ENCODE measurements at regions not wholly inside any gene's neighbourhood (a gene's known extent, or its start where the extent isn't known, plus 50 kb on each side); places are given as distances from the start of the nearest gene placed in this dataset.
"Not testable (repeated sequence)": the region's sequence is repeated elsewhere in the genome, so short reads cannot be mapped to it uniquely, and the experiment has no call there.

DNA sequence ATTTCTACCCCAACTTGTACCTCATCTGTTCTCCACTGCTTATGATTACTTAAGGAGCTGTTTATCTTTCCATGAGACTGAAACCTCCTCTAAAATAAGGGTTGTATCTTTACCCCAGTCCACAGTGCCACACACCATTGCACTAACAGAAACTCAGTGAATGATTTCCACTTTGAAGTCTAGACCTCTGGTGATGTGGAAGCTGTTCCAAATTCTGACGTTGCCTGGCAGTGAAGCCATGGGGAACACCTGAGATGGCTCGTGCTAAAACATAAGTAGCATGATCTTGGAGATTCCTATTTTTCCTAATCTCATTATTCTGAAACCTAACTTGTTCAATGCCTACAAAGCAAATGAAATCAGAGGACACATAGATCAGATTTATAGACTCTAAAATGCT, 583.2 kb downstream of the EBF1 start:
- no peak for DNase-seq (ENCODE audit: low read depth)

- DNase-seq (ENCODE audit: low read depth): no peak
Measured at GRCh38 chr5:158514986-158515359, 584.7 kb downstream of the EBF1 start.

DNA sequence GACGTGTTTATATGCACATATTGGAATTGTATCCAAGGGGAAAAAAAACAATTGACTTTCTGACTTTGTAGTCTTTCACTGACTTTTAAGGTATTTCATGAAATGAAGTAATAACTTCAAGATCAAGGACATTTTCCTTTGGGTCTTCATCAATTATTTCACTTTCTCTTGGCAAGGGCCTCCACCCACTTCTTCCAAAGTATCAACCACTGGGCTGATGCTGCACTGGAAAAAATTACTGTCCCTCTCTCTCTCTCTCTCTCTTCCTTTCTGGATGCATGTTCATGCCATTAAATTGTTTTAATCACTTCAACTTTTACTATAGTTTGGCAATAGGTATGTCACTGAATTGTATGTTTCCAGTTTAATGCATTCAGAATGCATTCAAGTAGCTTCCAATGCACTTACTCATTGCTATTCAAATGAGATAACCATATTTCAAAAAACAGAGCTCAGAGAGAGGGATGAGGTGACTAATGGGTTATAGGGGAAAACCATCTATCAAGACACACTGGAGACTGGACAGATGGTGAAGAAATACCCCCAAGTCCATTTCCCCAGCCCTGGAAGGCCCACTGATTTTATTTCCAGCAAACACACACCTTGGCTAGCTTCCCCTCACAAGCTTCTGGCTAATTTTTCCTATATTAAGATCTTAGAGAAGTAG, 585.3 kb downstream of the EBF1 start:
- DNase-seq (ENCODE audit: low read depth): no peak

GRCh38 chr5:158513490-158514318, 586.0 kb downstream of the EBF1 start:
- DNase-seq (ENCODE audit: low read depth): no peak

GRCh38 chr5:158511454-158511853, 588.3 kb downstream of the EBF1 start:
- no peak for DNase-seq (ENCODE audit: low read depth)

- no peak for DNase-seq (ENCODE audit: low read depth)
Measured at GRCh38 chr5:158510479-158510878, 589.2 kb downstream of the EBF1 start.

- no peak for DNase-seq (ENCODE audit: low read depth)
Measured at GRCh38 chr5:158506648-158507047, 593.1 kb downstream of the EBF1 start.

DNA sequence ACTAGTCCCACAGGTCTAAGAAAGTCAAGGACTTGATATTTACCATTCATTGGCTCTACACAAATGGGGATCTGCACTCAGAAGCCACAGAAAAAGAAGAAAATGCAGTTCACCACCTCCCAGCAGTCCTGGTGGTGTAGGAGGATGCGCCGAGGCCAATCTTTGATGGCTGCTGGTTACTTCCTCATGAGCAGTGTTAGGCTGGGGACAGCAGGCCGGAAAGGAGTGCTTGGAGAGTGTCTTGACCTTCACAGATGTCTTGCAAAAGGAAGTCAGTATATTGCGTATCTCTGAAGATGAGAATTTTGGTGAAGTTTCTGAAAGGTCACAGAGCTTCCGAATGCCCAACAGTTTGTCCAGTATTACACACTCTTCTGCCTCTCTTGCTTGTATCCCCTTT, 597.0 kb downstream of the EBF1 start:
- no peak for DNase-seq (ENCODE audit: low read depth)

- DNase-seq (ENCODE audit: low read depth): no peak
Measured at GRCh38 chr5:158499892-158500418, 599.8 kb downstream of the EBF1 start.

- DNase-seq (ENCODE audit: low read depth): no peak
Measured at GRCh38 chr5:158499075-158499891, 600.4 kb downstream of the EBF1 start.

- no peak for DNase-seq (ENCODE audit: low read depth)
Measured at GRCh38 chr5:158496624-158497023, 603.1 kb downstream of the EBF1 start.

- DNase-seq (ENCODE audit: low read depth): no peak
Measured at GRCh38 chr5:158494541-158494940, 605.2 kb downstream of the EBF1 start.

- DNase-seq (ENCODE audit: low read depth): not testable (repeated sequence)
Measured at GRCh38 chr5:158494044-158494443, 605.7 kb downstream of the EBF1 start.

GRCh38 chr5:158492841-158493242, 606.9 kb downstream of the EBF1 start:
- no peak for DNase-seq (ENCODE audit: low read depth)

DNA sequence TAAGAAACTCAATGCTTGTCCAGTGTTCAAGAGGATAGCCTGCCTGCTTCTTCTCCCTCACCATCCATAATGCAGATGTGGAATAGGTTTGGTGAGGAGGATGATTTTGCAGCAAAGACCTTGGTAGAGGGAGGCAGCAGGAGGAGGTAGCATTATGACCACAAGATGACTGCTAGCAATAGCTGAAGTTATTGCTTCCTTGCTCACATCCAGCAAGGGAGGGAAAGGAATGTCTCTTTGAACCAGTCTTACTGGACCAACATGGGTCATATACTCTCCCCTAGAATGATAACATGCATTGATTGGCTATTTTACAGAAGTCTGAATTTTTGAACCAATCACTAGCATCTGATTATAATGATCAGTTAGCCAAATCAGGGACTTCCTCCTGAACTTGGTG, 607.6 kb downstream of the EBF1 start:
- no peak for DNase-seq (ENCODE audit: low read depth)

DNA sequence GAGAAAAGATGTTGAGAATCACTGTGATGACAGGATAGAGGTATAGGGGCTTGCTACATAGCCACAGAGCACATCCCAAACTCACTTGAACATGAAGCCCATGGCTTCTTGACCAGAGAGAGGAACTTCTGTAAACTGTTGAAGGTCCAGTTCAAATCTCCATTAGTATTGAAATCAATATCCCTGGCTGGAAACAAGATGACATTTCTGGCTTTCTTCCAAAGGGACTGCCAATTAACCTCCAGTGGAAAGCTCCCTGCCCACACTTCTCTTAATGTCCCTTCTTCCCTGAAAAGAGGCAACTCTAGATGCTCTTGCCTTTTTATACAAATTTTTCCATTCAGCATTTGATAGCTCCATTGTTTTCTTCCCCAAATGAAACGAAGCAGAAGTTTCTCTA, 612.1 kb downstream of the EBF1 start:
- DNase-seq (ENCODE audit: low read depth): no peak

DNA sequence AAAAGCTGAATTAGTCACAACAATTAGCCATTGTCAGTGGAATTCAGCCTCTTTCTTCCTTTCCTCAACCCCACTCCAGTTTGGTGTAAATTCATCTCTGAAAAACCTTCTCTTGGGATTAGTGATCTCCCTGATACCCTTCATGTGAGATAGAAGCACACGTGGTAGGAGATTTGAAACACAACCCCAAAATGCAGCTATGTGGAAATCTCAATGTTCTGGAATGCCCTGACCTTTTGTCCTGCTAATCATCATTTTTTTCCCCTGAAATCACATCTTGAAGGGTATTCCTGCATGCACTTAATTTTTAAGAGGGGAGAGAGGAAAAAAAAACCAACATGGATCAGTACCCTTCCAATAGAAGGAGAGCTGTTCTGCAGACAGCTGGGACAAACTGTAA, 612.6 kb downstream of the EBF1 start:
- no peak for DNase-seq (ENCODE audit: low read depth)

DNA sequence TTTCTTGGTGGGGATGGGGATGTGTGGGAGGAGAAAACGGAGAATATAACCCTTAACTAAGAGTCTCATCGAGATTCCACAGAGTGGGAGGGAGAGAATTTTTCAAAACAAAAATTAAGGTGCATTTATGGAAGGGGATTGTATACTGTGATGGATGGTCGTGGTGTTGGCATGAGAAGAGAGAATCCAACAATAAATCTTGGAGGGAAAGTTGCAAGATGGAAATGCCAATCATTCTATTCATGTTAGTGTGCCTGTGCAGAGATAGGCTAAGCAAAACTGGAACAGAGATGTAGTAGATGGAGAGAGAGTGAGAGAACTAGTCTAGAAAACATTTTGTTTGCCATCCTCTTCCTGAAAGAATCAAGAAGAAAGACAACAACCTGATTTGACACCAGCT, 613.1 kb downstream of the EBF1 start:
- no peak for DNase-seq (ENCODE audit: low read depth)

- DNase-seq (ENCODE audit: low read depth): no peak
Measured at GRCh38 chr5:158485604-158486081, 614.1 kb downstream of the EBF1 start.

DNA sequence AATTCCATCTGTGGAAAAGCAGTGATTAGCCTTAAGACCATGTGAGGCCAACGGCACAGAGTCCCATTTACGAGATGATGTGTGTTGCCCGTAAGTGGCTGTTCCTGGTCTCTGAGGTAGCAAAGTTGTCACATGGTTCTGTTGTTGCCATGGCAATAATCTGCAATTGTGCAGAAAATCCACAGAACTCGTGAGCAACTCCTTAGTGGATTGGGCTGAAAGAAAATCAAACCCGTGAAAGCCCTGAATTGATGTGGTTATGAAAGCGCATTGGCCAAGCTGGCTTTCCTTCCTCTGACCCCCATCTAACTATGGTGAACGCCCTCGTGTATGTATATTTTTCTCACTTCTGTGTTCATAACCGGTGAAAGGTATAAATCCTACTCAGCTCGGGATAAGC, 614.7 kb downstream of the EBF1 start:
- DNase-seq (ENCODE audit: low read depth): no peak

- no peak for DNase-seq (ENCODE audit: low read depth)
Measured at GRCh38 chr5:158484150-158484549, 615.6 kb downstream of the EBF1 start.

DNA sequence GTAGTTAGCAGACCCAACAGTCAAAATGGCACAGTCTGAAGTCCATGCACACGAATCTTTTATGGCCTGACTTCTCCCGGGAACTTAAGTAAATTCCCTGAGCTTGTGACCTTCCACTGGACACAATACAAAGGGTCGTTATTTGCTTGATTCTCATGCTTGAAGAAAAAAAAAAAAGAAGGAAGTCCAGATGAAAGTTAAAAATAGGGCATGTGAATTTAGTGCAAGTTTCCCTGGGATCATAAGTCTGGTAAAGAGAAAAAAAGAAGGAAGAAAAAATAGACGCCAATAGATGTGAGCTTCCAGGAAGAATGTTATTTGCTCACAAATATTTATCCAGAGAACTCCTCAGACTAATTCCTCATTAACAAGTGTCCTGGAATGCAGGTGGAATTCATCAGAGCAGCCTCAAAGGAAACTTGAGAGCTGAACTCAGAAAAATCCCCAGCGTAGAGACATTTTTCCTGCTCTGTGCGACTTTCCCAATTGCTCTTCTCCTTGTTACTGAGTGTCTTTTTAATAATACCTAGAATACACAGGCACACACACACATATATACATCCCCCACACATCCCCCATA, 616.3 kb downstream of the EBF1 start:
- DNase-seq (ENCODE audit: low read depth): no peak

Measured in activated T-cell treated with anti-CD3 and anti-CD28 coated beads for 48 hours (primary cell).